ENCODE measurements at regions not wholly inside any gene's neighbourhood (a gene's known extent, or its start where the extent isn't known, plus 50 kb on each side); places are given as distances from the start of the nearest gene placed in this dataset.
"Not testable (repeated sequence)": the region's sequence is repeated elsewhere in the genome, so short reads cannot be mapped to it uniquely, and the experiment has no call there.

DNA sequence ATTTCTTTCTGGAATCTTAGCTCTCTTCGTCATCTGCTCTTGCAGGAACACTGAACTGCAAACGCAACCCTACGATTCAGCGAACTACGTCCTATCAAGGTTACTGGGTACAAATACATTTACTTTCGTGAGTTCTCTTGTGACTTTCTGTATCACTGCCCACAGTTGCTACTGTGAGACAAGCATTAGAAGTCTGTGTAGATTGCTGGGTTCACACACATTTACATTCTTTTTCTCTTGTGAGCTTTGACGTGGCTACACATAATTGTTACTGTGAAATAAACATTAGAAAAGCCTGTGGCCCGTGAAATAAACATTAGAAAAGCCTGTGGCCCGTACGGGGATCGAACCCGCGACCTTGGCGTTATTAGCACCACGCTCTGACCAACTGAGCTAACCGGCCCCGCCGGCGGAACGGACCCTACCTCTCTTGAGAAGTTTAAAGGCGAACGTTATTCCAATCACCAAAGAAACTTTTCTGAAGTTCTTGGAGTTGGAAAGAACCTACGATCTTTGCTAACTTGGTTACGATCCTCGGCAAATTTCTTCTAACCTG lies 61.2 kb upstream of the ZNF322 start:
- H3K36me3 ChIP-seq (ENCODE audit: insufficient read depth, low read length); H3K4me1 ChIP-seq (ENCODE audit: insufficient read depth, low read length); H3K9me3 ChIP-seq (ENCODE audit: low read length); H3K4me3 ChIP-seq (ENCODE audit: low read depth in 1 of 2, low read length in 2 of 2); H3K27me3 ChIP-seq (ENCODE audit: control insufficient read depth in 1 of 2, insufficient read depth in 2 of 2, low read length in 2 of 2); H3K9ac ChIP-seq (ENCODE audit: low read length); H3K27ac ChIP-seq (ENCODE audit: low read depth, low read length): not testable (repeated sequence)

DNA sequence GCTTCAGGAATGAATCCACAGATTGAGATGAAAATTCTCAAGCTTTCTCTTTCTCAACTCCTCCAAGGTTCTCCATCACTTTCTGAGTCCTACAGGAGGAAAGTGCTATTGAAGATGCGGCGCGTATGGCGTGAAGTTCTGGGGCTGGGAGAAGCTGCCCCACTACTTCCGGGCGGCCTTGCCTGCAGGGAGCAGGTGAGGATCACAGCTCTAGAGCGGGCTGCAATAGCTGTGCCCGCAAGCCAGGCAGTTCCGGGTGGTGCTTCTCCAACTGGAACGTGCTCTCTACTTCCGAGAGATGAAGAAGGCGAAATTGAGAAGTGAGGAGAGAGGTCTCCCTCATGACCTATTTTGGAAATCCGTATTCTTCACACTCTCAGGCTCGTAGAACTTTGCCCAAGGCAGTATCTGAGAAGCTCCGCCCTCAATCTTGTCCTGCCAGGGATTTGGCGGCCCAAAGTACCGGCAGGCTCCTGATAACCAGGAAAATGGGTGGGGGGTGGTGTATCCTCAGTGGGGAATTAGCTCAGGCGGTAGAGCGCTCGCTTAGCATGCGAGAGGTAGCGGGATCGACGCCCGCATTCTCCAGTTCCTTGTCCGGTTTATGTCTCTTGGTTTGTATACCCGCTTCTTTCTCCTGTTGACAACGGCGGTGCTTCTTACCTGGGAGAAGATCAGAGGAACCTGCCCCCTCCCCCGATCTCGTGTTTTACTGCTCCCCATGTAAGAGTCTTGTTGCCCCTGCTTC lies 70.6 kb upstream of the ZNF322 start:
- not testable (repeated sequence) for H3K4me3 ChIP-seq (ENCODE audit: low read depth in 1 of 2, low read length in 2 of 2); H3K4me1 ChIP-seq (ENCODE audit: insufficient read depth, low read length); H3K27me3 ChIP-seq (ENCODE audit: control insufficient read depth in 1 of 2, insufficient read depth in 2 of 2, low read length in 2 of 2); H3K9ac ChIP-seq (ENCODE audit: low read length); H3K36me3 ChIP-seq (ENCODE audit: insufficient read depth, low read length); H3K9me3 ChIP-seq (ENCODE audit: low read length); H3K27ac ChIP-seq (ENCODE audit: low read depth, low read length)

DNA sequence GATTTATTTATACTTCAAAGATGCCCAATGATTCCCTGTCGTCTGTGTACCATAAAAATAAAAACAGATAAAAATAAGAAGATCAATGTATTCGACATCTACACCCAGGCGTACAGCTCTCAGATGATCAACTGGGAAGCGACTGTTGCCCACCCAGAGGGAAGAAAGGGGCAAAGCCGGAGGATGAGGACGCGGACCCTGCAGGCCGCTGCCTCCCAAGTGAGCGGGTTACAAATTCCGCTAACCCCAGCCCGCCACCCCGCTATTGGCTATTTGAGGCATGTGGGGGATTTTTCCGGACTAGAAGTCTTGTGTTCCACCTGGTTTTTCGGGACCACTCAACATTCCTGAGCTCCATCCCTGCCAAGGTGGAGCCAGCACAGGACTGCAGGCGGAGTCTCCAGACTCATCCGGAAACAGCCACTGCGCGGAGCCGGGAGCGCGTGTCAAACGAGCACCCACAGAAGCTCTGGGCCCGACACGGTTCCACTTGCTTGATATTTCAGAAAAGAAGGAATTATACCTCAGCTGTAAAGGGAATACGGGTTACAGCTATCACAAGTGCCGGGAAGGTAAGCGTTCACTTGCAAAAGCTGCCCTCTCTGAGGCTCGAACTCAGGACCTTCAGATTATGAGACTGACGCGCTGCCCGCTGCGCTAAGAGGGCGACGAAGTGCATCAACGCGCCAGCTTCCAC lies 75.4 kb upstream of the ZNF322 start:
- H3K27ac ChIP-seq (ENCODE audit: low read depth, low read length); H3K27me3 ChIP-seq (ENCODE audit: control insufficient read depth in 1 of 2, insufficient read depth in 2 of 2, low read length in 2 of 2); H3K9ac ChIP-seq (ENCODE audit: low read length); H3K9me3 ChIP-seq (ENCODE audit: low read length); H3K4me1 ChIP-seq (ENCODE audit: insufficient read depth, low read length); H3K36me3 ChIP-seq (ENCODE audit: insufficient read depth, low read length); H3K4me3 ChIP-seq (ENCODE audit: low read depth in 1 of 2, low read length in 2 of 2): not testable (repeated sequence)

DNA sequence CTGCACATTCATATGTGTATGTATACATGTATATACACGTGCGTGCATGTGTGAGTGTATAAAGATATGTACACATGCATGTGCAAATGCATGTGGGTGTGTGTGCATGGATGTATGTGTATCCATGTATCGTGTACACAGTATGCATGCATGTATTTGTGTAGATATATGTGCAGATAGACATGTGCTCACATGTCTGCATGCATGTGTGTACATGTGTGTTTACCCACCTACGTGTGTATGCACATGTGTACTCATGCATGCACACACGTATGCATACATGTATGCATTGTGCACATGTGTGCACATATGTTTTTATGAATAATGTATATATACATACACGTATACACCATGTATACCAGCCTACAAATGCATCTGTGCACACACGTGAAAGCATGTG lies 80.3 kb upstream of the ZNF322 start:
- H3K27me3 ChIP-seq (ENCODE audit: control insufficient read depth in 1 of 2, insufficient read depth in 2 of 2, low read length in 2 of 2) = peaks cover 13 to 16% of the 10 kb centered on the region in 2 donors
- H3K9ac ChIP-seq (ENCODE audit: low read length) = no peak overlapping the region
- no peaks in the 10 kb centered on the region for H3K9me3 ChIP-seq (ENCODE audit: low read length)
- H3K4me1 ChIP-seq (ENCODE audit: insufficient read depth, low read length) = no peaks in the 10 kb centered on the region
- H3K4me3 ChIP-seq (ENCODE audit: low read depth in 1 of 2, low read length in 2 of 2) = no peak overlapping the region
- no peaks in the 10 kb centered on the region for H3K36me3 ChIP-seq (ENCODE audit: insufficient read depth, low read length)
- no peak overlapping the region for H3K27ac ChIP-seq (ENCODE audit: low read depth, low read length)

DNA sequence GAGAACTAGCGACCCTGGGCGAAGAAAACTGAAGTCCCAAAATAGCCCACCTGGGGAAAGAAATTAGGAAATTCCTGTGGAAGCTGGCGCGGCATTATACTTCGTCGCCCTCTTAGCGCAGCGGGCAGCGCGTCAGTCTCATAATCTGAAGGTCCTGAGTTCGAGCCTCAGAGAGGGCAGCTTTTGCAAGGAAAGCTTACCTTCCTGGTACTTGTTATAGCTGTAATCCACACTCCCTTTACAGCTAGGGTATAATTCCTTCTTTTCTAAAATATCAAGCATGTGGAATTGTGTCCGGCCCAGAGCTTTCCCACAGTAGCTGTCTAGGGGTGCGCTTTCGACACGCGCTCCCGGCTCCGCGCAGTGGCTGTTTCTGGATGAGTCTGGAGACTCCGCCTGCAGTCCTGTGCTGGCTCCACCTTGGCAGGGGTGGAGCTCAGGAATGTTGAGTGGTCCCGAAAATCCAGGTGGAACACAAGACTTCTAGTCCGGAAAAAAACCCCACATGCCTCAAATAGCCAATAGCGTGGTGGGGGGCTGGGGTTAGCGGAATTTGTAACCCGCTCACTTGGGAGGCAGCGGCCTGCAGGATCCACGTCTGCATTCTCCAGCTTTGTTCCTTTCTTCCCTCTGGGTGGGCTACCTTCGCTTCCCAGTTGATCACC lies 83.7 kb upstream of the ZNF322 start:
- Histone ChIP-seq H3K4me1 (ENCODE audit: insufficient read depth, low read length) (no peaks in the 10 kb centered on the region), H3K27ac (ENCODE audit: low read depth, low read length) (no peak overlapping the region), H3K4me3 (ENCODE audit: low read depth in 1 of 2, low read length in 2 of 2) (no peak overlapping the region), H3K27me3 (ENCODE audit: control insufficient read depth in 1 of 2, insufficient read depth in 2 of 2, low read length in 2 of 2) (peaks cover 13 to 25% of the 10 kb centered on the region in 2 donors), H3K9ac (ENCODE audit: low read length) (no peak overlapping the region), H3K9me3 (ENCODE audit: low read length) (no peaks in the 10 kb centered on the region), H3K36me3 (ENCODE audit: insufficient read depth, low read length) (no peaks in the 10 kb centered on the region)

DNA sequence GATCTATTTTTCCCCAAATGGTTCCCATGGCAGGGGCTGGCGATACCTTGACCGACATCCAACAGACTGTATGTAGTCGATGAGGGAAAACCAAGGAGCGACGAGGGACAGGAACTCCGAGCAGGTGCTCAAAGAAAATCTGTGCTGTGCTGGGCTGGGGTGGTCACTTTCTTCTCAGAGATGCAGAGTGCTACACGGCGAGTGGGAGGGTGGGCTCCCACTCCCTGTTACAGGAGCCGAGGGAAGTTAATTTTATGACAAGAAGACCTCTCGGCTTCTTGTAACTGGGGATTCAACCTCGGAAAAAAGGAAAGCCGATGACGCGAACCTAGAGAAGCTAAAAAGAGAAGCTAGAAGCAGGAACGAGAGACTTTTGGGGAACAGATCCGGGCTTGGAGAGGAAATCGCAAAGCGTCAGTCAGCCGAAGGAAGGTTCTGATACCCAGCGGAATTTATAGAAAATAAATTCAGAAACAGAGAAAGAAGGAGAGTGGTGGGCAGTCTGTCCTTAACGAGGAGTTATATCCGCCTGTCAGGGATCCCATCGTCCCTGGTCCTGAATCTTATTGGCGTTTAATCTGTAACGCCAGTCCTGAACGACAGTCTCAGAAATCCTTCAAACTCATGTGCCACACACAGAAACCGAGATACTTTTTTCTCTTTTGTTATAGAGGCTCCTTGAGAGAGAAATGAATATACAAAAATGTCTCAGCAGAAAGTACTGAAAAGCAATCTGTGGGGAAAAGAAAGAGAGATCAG lies 84.6 kb upstream of the ZNF322 start:
- Histone ChIP-seq H3K36me3 (ENCODE audit: insufficient read depth, low read length) (no peaks in the 10 kb centered on the region), H3K4me3 (ENCODE audit: low read depth in 1 of 2, low read length in 2 of 2) (no peak overlapping the region), H3K27me3 (ENCODE audit: control insufficient read depth in 1 of 2, insufficient read depth in 2 of 2, low read length in 2 of 2) (peaks cover 13 to 25% of the 10 kb centered on the region in 2 donors), H3K4me1 (ENCODE audit: insufficient read depth, low read length) (no peaks in the 10 kb centered on the region), H3K27ac (ENCODE audit: low read depth, low read length) (no peak overlapping the region), H3K9ac (ENCODE audit: low read length) (no peak overlapping the region), H3K9me3 (ENCODE audit: low read length) (no peaks in the 10 kb centered on the region)

DNA sequence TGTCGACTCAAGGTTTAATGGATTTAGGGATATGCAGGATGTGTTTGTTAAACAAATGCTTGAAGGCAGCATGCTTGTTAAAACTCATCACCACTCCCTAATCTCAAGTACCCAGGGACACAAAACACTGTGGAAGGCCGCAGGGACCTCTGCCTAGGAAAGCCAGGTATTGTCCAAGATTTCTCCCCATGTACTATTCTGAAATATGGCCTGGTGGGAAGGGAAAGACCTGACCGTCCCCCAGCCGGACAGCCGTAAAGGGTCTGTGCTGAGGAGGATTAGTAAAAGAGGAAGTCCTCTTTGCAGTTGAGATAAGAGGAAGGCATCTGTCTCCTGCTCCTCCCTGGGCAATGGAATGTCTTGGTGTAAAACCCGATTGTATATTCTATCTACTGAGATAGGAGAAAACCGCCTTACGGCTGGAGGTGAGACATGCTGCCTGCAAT lies 85.3 kb upstream of the ZNF322 start:
- H3K27me3 ChIP-seq (ENCODE audit: control insufficient read depth in 1 of 2, insufficient read depth in 2 of 2, low read length in 2 of 2) = peaks cover 13 to 25% of the 10 kb centered on the region in 2 donors
- not testable (repeated sequence) for H3K4me3 ChIP-seq (ENCODE audit: low read depth in 1 of 2, low read length in 2 of 2); H3K9me3 ChIP-seq (ENCODE audit: low read length); H3K9ac ChIP-seq (ENCODE audit: low read length); H3K27ac ChIP-seq (ENCODE audit: low read depth, low read length); H3K4me1 ChIP-seq (ENCODE audit: insufficient read depth, low read length); H3K36me3 ChIP-seq (ENCODE audit: insufficient read depth, low read length)

DNA sequence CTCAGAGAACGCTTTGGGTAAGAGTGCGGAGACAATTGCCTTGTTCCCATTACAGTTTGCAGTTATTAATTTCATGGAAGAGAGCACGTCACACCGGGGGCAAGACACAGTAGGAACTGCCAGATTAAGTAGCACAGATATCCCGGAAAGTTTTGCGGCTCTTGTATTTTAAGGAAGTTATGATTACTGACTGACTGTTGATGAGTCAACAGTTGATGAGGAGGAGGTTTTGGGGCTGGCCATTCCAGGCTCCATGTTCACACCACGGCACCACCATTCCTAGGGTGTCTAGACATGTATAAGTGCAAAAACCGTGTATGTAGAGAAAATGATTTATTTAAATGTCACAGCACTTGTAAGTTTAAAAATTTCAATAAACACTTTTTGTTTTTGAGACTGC lies 86.4 kb upstream of the ZNF322 start:
- not testable (repeated sequence) for H3K27ac ChIP-seq (ENCODE audit: low read depth, low read length); H3K36me3 ChIP-seq (ENCODE audit: insufficient read depth, low read length); H3K9me3 ChIP-seq (ENCODE audit: low read length); H3K9ac ChIP-seq (ENCODE audit: low read length); H3K4me3 ChIP-seq (ENCODE audit: low read depth in 1 of 2, low read length in 2 of 2); H3K4me1 ChIP-seq (ENCODE audit: insufficient read depth, low read length)
- peaks cover 13 to 25% of the 10 kb centered on the region in 2 donors for H3K27me3 ChIP-seq (ENCODE audit: control insufficient read depth in 1 of 2, insufficient read depth in 2 of 2, low read length in 2 of 2)

DNA sequence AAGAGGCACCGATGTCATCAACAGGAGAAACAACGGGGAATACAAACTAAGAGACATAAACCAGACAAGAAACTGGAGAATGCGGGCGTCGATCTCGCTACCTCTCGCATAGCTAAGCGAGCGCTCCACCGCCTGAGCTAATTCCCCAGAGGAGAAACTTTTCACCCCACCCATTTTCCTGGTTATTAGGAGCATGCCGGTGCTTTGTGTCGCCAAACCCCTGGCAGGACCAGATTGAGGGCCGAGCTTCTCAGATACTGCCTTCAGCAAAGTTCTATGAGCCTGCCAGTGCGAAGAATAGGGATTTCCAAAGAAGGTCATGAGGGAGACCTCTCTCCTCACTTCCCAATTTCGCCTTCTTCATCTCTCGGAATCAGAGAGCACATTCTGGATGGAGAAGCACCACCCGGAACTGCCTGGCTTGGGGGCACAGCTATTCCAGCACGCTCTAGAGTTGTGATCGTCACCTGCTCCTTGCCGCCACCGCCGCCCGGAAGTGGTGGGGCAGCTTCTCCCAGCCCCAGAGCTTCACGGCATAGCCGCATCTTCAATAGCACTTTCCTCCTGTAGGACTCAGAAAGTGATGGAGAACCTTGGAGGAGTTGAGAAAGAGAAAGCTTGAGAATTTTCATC lies 89.7 kb upstream of the ZNF322 start:
- peaks cover under 1 to 17% of the 10 kb centered on the region in 2 donors for H3K27me3 ChIP-seq (ENCODE audit: control insufficient read depth in 1 of 2, insufficient read depth in 2 of 2, low read length in 2 of 2)
- not testable (repeated sequence) for H3K4me1 ChIP-seq (ENCODE audit: insufficient read depth, low read length); H3K4me3 ChIP-seq (ENCODE audit: low read depth in 1 of 2, low read length in 2 of 2); H3K36me3 ChIP-seq (ENCODE audit: insufficient read depth, low read length); H3K9ac ChIP-seq (ENCODE audit: low read length); H3K27ac ChIP-seq (ENCODE audit: low read depth, low read length); H3K9me3 ChIP-seq (ENCODE audit: low read length)

DNA sequence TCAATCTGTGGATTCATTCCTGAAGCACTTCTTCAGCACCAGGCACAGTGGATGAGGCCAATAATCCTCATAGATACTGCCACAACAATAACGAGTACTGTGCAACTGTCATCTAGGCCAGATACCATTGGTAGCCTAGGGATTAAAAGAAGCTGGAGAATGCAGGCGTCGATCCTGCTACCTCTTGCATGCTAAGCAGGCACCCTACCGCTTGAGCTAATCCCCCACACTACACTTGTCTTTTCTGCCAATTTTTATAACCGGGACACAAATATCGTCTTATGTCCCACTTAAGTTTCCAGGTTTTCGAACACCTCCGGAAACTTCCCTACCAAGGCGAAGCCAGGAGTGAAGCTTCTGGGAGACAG lies 90.2 kb upstream of the ZNF322 start:
- not testable (repeated sequence) for H3K4me1 ChIP-seq (ENCODE audit: insufficient read depth, low read length); H3K36me3 ChIP-seq (ENCODE audit: insufficient read depth, low read length); H3K4me3 ChIP-seq (ENCODE audit: low read depth in 1 of 2, low read length in 2 of 2); H3K9me3 ChIP-seq (ENCODE audit: low read length); H3K27ac ChIP-seq (ENCODE audit: low read depth, low read length); H3K9ac ChIP-seq (ENCODE audit: low read length)
- H3K27me3 ChIP-seq (ENCODE audit: control insufficient read depth in 1 of 2, insufficient read depth in 2 of 2, low read length in 2 of 2) = peaks cover 0 to 18% of the 10 kb centered on the region in 2 donors

GRCh38 chr6:26754212-26754611 lies 94.7 kb upstream of the ZNF322 start:
- peaks cover 0 to 16% of the 10 kb centered on the region in 2 donors for H3K27me3 ChIP-seq (ENCODE audit: control insufficient read depth in 1 of 2, insufficient read depth in 2 of 2, low read length in 2 of 2)
- H3K27ac ChIP-seq (ENCODE audit: low read depth, low read length) = no peak overlapping the region
- H3K4me1 ChIP-seq (ENCODE audit: insufficient read depth, low read length) = no peaks in the 10 kb centered on the region
- H3K9me3 ChIP-seq (ENCODE audit: low read length) = no peaks in the 10 kb centered on the region
- no peak overlapping the region for H3K4me3 ChIP-seq (ENCODE audit: low read depth in 1 of 2, low read length in 2 of 2)
- H3K36me3 ChIP-seq (ENCODE audit: insufficient read depth, low read length) = no peaks in the 10 kb centered on the region
- H3K9ac ChIP-seq (ENCODE audit: low read length) = no peak overlapping the region

Data from muscle layer of colon (tissue), 2 donors.